Lower leg skin (tissue), 4 donors: ENCODE measurements at regions not wholly inside any gene's neighbourhood (a gene's known extent, or its start where the extent isn't known, plus 50 kb on each side); places are given as distances from the start of the nearest gene placed in this dataset.

Source experiments
- DNase-seq, 2 donors: peaks; one replicate each; pipeline ENCODE4 v3.0.0-alpha.2; 2019; ENCODE audit warnings: low spot score in 2 of 2
- H3K4me3 ChIP-seq: fragments of 200-600 bp; sonication (generic); 2 replicates; pipeline ENCODE4 v1.5.1; 2017; ENCODE audit warnings: mild to moderate bottlenecking, low read depth; ENCODE audit not compliant: poor library complexity, severe bottlenecking
- CTCF ChIP-seq, 3 donors: fragments of 450-650 bp; IDR thresholded peaks; one replicate each; pipeline ENCODE4 v1.5.1; 2016; ENCODE audit warnings: antibody characterized with exemption in 3 of 3, mild to moderate bottlenecking in 3 of 3, moderate library complexity in 2 of 3
- POLR2A ChIP-seq, 2 donors: fragments of 450-650 bp; IDR thresholded peaks; one replicate each; pipeline ENCODE4 v1.6.1; 2016 to 2017; ENCODE audit warnings: antibody characterized with exemption in 2 of 2, mild to moderate bottlenecking in 1 of 2, moderate library complexity in 1 of 2
- WGBS, 2 donors: methylation state at CpG; one replicate each; pipeline ENCODE4 v1.1.5; 2018; 5-methylcytosine and 5-hydroxymethylcytosine counted together
- intact Hi-C: fragments of 100-400 bp; cut with DNase I; formaldehyde crosslinking; loops from one replicate; pipeline ENCODE4 v1.15.0; 2023; ENCODE audit warnings: low total_unique reads

GRCh38 chr1:29514361-29515169 is 278.2 kb downstream of the PTPRU start:
- DNase-seq: peak in 1 of 2 donors; percentile 64
- intact Hi-C loops: no loop called here
- no peak overlapping the region for H3K4me3 ChIP-seq
- TF ChIP-seq CTCF (IDR thresholded peaks at IDR 0.05) (no peak), POLR2A (IDR thresholded peaks at IDR 0.05) (no peak)
- WGBS, 2 donors: 74 to 77% methylated on average over 18 of the region's 18 CpGs

DNA sequence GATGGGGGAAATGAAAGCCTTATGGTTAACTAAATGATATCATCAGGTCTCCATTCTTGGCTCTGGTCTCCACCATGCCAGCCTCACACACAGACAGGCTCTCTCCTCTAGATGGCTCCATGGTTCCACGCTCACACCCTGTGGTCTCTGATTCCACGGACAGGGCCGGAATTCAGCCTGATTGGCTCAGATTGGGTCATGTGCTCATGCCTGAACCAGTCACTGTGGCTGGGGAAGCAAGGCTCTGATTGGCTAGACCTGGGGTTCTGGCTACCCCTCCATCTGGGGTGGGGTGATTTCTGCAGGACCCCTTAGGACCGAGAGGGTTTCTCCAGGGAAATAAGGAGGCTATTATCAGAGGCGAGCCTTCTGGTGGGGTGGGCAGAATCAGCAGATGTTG is 277.0 kb downstream of the PTPRU start:
- WGBS, 2 donors: 48 to 71% methylated on average over 5 of the region's 5 CpGs
- no peak overlapping the region for H3K4me3 ChIP-seq
- DNase-seq: peak in 1 of 2 donors; percentile 48
- intact Hi-C loops: no loop called here
- no peak for TF ChIP-seq POLR2A (IDR thresholded peaks at IDR 0.05)
- no peak for TF ChIP-seq CTCF (IDR thresholded peaks at IDR 0.05)

- TF ChIP-seq POLR2A (IDR thresholded peaks at IDR 0.05) (no peak), CTCF (IDR thresholded peaks at IDR 0.05) (no peak)
- WGBS, 2 donors: 77 to 80% methylated on average over 6 of the region's 6 CpGs
- intact Hi-C loops: no loop called here
- H3K4me3 ChIP-seq: no peak overlapping the region
- no peak for DNase-seq
These were observed 275.1 kb downstream of the PTPRU start for GRCh38 chr1:29511436-29511835.

GRCh38 chr1:29508458-29509107 is 272.3 kb downstream of the PTPRU start:
- TF ChIP-seq POLR2A (IDR thresholded peaks at IDR 0.05) (no peak), CTCF (IDR thresholded peaks at IDR 0.05) (no peak)
- intact Hi-C loops: no loop called here
- no peak overlapping the region for H3K4me3 ChIP-seq
- WGBS, 2 donors: 56% methylated on average over 3 of the region's 3 CpGs
- peak in 1 of 2 donors; percentile 34 for DNase-seq

- DNase-seq: peak in 1 of 2 donors; percentile 46
- WGBS, 2 donors: 70 to 80% methylated on average over 12 of the region's 12 CpGs
- intact Hi-C loops: no loop called here
- no peak overlapping the region for H3K4me3 ChIP-seq
- TF ChIP-seq POLR2A (IDR thresholded peaks at IDR 0.05) (no peak), CTCF (IDR thresholded peaks at IDR 0.05) (no peak)
These were observed 270.4 kb downstream of the PTPRU start for GRCh38 chr1:29506678-29507225.
